NCI-H1436 treated with DMSO at 0.1 percent for 48 hours (cell line): ENCODE measurements at regions not wholly inside any gene's neighbourhood (a gene's known extent, or its start where the extent isn't known, plus 50 kb on each side); places are given as distances from the start of the nearest gene placed in this dataset.

Source experiments
- DNase-seq: peaks from one replicate; lab custom pipeline; 2025; lab: John Stamatoyannopoulos, UW

DNA sequence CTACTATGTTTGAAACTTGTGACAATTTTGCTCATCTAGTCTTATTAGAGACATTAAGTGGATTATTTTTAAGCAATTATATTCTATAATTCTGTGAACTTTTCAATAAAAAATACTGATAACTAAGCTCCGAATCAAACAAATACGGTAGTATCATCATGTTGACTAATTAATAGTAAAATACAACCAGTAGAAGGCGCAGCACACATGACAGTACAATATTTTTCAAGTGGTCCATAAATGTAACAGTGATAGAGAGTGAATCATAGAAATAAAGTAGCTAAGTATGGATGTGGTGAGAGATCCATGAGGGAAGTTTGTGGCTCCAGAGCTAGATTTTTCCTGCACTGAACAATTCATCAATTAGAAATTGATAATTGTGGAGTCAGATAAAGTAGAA is 666.2 kb downstream of the KCTD8 start:
- no peak for DNase-seq

DNA sequence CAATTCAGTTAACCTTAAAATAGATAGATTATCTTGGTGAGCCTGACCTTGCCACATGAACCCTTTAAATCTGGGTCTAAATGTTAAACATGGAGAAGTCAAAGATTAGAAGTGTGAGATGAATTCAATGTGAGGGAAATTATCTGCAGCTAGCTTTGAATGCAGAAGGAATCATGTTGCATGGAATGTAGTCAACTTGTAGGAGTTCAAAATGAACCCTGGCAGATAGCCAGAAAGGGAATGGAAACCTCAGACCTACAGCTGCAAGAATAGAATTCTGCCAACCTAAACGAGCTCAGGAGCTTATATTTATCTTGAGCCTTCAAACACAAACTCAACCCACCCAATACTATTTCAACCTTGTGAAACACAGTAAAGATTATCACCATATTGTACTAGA is 632.5 kb downstream of the KCTD8 start:
- DNase-seq, result no peak

DNA sequence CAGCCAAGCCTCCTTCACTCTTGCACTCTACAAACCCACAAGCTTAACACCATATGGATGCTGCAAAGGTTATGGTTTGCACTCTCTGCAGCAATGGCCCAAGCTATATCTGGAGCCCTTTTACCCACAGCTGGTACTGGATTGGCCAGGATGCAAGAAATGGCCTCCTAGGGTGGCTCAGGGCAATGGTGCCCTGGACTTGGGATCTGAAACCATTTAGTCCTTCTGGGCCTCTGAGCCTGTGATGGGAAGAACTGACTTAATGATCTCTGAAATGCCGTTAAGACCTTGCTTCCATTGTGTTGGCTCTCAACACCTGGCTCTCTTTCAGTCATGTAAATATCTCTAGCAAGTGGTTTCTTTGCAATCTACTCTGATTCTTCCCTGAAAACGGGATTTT is 626.0 kb downstream of the KCTD8 start:
- DNase-seq, result no peak

DNA sequence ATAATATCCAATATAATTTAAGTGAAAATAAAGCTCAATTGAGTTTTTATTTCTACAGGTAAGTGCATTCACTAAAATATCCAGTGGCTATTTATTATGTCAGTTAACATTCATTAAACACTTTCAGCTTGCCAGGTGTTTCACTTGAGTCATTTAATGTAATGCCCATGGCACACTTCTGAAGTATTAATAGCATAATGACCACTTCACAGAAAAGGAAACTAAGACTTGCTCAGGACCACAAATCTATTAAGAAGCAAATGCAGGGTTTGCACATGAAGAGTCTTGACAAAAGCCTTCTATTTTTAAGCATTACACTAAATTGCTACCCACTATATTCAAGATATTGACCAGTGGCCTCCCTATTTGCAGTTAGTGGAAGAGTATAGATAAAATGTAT is 612.7 kb downstream of the KCTD8 start:
- no peak for DNase-seq

DNA sequence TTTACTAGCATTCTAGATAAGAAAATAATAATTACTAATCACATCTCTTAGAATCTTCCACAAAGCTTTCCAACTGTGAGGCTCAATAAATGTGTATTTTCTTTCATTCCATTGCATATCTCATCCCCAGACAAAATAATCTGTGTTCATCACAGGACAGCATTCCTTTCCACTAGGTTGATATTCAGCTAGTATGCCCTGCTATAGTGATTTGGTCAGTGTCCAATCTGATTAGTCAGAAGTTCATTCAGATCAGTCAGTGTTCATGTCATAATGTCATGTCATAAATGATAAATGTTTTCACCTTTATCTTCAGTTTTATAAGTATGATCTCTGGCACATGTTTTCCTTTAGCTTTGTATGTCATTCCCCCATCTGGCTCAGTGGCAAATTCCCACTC is 611.4 kb downstream of the KCTD8 start:
- no peak for DNase-seq

DNA sequence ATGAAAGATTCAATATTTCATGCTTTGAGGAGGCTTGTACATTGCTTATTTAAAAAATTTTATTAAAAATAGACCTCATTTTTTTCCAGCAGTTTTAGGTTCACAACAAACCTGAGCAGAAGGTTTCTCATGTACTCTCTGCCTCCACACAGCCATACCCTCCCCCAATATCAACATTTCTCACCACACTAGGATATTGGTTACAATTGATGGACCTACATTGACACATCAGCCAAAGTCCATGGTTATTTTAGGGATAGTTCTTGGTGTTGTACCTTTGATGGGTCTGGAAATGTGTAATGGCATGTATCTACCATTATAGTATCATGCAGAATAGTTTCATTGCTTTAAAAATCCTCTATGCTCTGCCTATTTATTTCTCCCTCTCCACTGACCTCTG is 611.0 kb downstream of the KCTD8 start:
- no peak for DNase-seq

DNA sequence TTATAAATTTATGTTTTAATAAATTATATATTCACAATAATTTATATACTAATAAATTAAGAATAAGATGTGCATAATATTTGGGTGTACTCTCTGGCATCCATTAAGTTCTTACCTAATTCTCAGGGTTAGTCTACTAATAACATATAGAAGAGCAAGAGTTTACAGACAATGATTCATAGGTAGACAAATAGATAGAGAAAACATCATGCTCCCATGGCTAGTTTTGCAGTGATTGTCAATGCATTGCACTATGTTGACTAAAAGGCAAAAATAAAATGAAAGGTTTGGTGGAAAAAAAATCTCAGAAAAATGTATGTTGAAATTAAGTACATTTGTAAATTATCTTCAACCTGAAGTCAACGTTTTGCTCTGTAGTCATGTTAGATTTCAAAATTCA is 606.0 kb downstream of the KCTD8 start:
- DNase-seq, result no peak

DNA sequence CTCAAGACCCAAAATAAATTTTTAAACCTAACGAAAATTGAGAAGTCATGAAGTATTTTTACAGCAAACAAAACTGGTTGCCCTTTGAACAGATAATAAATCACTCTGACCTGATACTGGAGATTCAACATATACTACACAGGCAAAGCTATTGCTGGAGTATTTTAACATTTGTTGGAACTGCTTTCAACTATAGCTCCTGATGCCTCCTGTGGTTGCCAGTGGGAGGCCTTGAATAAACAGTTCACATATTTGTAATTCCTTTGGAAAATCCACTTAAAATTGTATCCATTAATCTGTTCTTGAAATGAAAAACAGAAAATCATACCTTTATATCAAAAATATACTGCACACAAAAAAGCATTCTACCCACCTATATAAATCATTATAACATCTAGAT is 605.1 kb downstream of the KCTD8 start:
- DNase-seq, result no peak

DNA sequence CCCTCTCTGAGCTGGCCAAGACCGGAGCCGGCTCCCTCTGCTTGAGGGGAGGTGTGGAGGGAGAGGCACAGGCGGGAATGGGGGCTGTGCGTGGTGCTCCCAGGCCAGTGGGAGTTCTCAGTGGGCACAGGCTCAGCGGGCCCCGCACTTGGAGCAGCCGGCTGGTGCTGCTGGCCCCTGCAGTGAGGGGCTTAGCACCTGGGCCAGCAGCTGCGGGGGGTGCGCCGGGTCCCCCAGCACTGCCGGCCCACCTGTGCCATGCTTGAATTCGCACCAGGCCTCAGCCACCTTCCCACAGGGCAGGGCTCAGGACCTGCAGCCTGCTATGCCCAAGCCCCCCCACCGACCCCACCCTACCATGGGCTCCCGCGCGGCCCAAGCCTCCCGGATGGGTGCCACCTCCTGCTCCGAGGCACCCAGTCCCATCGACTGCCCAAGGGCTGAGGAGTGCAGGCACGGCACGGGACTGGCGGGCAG is 602.5 kb downstream of the KCTD8 start:
- DNase-seq, result no peak

DNA sequence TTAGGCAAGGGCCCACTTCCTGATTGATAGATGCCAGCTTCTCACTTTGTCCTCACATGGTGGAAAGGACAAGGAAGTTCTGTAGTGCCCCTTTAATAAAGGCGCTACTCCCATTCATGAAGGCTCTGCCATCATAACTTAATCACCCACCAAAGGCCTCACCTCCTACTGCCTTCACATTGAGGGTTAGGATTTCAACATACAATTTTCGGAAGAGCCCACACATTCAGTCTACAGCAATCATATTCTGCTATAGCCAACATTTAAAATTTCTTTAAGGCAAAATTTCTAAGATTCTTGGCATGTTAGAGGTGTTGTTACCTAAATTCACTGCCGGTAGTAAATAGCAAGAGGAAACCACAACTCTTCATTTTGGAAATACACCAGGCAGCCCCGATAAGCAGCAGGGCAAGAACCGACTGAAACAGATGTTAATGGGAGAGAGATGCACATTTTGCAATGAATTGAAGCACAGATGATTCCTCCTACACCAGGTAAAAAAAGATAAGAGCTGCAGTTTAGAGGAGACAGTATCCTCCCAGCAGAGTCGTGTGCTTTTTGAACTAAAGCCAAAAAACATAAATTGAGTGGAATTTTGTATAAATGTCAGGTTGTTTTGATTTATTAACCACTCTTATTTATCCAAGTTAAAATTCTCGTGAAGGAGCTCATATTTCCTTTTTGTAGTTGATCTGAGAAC is 594.9 kb downstream of the KCTD8 start:
- no peak for DNase-seq

DNA sequence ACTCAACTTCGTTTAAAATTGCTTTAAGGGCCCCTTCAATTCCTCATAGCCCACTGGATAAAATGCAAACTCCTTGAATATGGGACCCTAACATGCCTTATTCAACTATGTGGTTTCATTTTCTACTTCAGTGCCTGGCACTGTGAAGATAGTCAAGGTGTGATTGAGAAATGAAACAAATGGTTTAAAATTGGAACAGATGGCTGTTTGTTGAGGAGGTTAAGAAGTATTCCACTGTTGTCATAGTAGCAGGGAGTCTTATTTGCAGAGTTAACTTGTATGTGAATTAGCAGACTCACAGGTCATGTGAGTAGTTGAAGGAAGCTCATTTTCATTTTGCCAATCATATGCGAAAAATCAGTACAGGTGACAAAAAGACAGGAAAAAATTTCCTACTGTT is 593.3 kb downstream of the KCTD8 start:
- no peak for DNase-seq

DNA sequence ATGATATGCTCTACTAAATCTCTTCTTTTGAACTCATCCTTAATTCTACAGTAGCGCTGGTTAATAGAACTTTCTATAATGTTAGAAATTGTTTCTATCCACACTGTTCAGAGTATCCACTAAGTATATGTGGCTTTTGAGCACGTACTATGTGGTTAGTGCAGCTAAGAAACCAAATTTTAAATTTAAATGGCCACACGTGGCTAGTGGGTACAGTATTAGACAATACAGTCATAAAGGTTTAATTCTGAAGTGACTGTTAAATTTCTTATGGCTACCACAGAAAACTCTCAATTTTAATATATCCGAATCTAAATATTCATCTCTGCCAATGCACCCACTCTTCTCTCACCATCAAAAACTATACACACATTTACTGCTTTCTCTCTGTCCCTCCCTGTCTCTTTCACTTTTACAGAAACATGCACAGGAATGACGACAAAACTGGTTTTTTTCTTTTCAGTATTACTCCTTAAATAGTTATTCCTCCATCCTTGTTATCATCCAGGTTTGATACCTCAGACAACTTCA is 583.9 kb downstream of the KCTD8 start:
- no peak for DNase-seq

DNA sequence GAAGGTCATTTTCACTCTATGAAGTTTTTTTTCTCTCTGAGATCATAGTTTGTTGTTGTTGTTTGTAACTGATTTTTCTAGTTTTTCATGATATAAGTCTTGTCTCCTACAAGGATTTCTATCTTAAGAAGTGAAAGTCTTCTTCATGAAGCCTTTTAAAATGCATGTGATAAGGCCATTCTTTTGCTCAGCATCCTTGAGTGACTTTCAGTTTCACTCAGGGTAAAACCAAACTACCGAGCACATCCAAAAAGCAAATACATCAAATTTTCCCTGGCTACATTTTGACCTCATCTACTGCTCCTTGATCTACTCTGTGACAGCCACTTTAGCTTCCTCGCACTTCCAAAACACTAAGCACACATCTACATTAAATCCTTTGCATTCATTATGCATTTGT is 580.7 kb downstream of the KCTD8 start:
- no peak for DNase-seq

DNA sequence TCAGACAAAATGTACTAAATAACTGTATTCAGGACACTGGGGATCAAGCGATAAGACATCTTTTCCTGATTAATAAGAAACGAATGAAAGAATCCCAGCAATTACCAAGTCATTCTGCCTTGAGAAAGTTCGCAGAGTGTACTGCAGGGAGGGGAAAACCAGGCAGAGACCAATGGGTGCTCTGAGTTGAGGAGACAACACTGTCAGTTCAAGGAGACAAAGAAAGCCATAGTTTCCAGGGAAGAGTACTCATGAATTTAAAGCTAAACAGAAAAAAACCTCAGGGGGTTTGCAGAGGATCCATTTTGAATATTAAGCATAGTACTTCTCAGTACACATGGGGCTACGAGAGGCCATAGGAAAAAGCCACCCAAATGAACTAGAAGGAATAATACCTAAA is 573.0 kb downstream of the KCTD8 start:
- no peak for DNase-seq

DNA sequence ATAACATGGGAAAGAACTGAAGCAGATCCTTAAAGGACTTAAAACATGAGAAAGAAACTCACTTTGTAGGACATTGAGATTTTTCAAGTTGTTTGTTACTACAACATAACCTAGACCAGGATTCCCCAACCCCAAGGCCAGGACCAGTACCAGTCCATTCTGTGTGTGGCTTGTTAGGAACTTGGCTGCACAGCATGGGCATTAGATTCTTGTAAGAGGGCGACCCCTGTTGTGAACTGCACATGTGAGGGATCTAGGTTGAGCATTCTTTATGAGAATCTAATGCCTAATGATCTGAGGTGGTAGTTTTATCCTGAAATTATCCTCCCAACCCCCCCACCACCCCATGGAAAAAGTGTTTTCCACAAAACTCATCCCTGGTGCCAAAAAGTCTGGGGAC is 566.1 kb downstream of the KCTD8 start:
- DNase-seq, result no peak

DNA sequence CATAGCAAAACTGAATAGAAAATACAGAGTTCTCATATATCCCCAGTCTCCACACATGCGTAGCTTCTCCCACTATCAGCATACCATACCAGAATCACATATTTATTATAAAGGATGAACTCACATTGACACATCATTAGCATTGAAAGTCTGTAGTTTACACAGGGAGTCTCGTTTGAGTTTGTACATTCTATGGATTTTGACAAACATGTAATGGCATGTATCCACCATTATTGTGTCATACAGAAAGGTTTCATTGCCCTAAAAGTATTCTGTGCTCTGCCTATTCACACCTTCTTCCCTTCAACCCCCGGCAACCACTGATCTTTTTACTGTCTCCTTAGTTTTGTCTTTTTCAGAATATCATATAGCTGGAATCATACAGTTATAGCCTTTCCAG is 562.4 kb downstream of the KCTD8 start:
- DNase-seq, result no peak

DNA sequence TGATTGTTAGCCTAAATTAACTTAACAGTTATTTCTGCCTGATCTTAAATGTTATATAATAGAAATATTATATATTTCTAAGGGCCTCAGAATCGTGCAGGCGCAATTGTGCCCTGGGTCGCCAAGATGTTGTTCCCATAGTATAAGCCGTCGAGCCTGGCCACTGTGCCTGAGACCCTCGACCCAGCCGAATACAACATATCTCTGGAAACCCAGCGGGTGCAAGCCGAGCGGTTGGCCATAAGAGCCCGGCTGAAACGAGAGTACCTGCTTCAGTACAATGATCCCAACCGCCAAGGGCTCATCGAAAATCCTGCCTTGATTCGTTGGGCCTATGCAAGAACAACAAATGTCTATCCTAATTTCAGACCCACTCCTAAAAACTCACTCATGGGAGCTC is 549.8 kb downstream of the KCTD8 start:
- no peak for DNase-seq

DNA sequence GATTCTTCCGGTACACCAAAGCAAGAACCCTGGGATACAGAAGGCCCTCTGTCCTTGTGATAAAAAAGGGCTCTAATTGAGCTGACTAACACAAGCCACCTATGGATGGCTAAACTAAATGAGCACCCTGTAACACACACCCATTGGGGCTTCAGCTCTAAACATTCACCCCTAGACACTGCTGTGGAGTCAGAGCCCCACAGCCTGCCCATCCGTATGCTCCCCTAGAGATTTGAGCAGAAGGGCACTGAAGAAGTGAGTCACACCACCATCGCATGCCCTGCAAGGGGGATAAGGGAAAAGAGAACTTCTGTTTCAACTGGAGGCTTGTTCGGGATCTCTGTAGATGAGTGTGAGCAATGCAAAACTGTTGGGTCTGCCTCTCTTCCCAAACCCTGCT is 545.2 kb downstream of the KCTD8 start:
- DNase-seq, result no peak

DNA sequence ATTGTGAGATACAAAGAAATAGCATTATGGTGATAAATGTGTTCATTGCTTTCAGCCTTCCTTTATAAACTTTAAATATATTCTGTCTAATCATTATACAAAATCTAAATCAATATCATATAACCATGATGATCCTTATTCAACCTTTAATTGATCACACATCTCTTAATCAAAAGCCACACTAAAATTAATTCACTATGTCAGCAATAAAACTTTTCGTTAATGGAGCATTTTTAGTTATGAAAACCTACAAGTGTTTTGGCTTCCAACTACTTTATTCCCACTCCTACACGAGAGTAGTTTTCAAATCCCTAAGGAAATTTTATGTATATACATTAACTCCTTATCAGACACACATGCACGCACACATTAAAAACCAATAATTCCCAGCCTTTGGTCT is 530.2 kb downstream of the KCTD8 start:
- no peak for DNase-seq

DNA sequence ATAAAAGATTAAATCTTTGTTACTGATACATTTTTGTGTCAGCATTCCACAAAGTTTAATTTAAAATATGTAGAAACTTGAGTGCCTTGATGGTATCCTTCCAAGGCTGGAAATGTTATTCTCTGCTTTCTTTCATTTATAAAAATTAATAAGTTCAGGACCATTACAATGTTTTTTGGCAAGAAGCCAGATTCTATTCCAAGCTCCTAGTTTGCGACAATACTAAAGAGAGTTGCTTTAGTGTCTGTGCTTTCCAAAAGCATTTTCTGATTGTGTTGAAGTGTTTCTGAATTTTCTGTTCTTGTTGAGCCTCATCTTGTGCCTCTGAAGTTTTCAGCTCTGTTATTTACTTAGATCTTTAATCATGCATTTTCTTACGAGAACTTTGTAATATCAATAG is 516.2 kb downstream of the KCTD8 start:
- DNase-seq, result no peak

DNA sequence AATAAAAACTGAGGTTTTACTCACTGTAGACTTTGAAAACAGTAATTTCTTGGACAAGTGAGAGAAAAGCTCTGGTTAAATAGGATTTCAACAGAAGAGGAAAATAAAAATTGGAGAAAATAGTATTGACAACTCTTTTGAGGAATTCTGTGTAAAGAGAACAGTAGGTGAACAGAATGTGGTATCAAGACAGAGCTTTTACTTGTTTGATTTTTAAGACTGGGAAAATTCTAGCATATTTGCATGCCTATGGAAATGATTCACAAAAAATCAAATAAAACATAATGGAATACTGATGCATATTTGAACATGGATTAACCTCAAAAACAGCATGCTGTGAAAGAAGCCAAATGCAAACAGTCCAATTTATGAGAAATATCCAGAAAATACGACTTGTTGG is 504.6 kb downstream of the KCTD8 start:
- DNase-seq, result no peak

DNA sequence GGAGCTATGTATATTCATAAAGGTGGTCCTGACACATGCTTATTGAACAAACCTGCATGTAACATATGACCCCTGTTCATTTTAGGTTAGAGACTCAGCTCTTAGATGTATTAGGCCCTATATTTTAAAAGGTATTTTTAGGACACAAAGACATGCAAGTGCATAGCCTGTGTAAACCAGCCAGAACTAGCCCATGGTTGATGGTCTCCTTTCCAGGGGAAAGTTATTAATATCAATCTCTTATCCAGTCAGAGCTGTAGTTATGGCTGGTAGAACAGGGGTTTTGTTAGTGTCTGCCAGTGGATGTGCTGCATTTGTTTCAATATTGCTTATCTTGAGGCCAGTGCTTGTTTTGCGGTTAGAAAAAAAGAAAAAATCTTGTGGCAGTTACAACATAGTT is 488.6 kb downstream of the KCTD8 start:
- no peak for DNase-seq

DNA sequence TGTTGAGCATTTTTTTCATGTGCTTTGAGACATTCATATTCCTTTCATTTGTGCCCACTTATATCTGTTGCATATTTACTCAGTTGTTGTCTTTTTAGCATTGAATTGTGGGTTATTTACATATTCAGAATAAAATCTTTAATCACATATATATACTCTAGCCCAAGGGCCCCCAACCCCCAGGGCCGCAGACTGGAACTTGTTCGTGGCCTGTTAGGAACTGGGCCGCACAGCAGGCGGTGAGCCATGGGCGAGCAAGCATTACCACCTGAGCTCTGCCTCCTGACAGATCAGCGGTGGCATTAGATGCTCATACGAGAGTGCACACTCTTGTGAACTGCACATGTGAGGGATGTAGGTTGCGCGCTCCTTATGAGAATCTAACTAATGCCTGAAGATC is 480.6 kb downstream of the KCTD8 start:
- no peak for DNase-seq

DNA sequence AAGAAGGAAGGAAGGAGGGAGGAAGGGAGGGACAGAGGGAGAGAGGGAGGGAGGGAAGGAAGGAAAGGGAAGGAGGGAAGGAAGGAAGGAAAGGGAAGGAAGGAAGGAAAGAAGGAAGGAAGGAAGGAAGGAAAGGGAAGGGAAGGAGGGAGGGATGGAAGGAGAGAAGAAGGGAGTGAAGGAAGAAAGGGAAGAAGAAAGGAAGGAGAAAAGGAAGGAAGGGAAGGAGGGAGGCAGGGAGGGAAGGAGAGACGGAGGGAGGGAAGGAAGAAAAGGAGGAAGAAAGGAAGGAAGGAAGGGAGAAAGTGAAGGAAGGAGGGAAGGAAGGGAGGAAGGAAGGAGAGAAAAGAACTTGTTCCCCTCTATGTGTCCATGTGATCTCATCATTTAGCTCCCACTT is 465.0 kb downstream of the KCTD8 start:
- DNase-seq, result no peak
